Heart right ventricle (tissue), 16 donors: ENCODE measurements at regions not wholly inside any gene's neighbourhood (a gene's known extent, or its start where the extent isn't known, plus 50 kb on each side); places are given as distances from the start of the nearest gene placed in this dataset.

Source experiments
- ATAC-seq, 8 donors: fragments of 200-7000 bp; cut with Tn5 transposase; one replicate each; pipeline ENCODE4 v1.9.1; 2020; ENCODE audit warnings: mild to moderate bottlenecking in 8 of 8, moderate library complexity in 8 of 8, moderate number of reproducible peaks in 1 of 8
- DNase-seq, 2 donors: peaks; one replicate each; pipeline ENCODE4 v3.0.0-alpha.2; 2020
- H3K27ac ChIP-seq, 10 donors: fragments of 200-600 bp; sonication (generic) in 2 of 10; one replicate each; pipeline versions ENCODE4 v1.5.0 to v1.8.0; 2020 to 2022; ENCODE audit warnings: mild to moderate bottlenecking in 3 of 10
- H3K27me3 ChIP-seq, 7 donors: fragments of 200-600 bp; one replicate each; pipeline ENCODE4 v1.8.0; 2021 to 2022; ENCODE audit warnings: mild to moderate bottlenecking in 2 of 7
- H3K36me3 ChIP-seq, 9 donors: fragments of 200-600 bp; sonication (generic) in 1 of 9; one replicate each; pipeline versions ENCODE4 v1.5.0 to v1.8.0; 2020 to 2022; ENCODE audit warnings: mild to moderate bottlenecking in 2 of 9
- H3K4me1 ChIP-seq, 9 donors: fragments of 200-600 bp; sonication (generic) in 1 of 9; one replicate each; pipeline versions ENCODE4 v1.5.0 to v1.8.0; 2020 to 2022; ENCODE audit warnings: mild to moderate bottlenecking in 4 of 9
- H3K4me3 ChIP-seq, 10 donors: fragments of 200-600 bp; sonication (generic) in 2 of 10; one replicate each; pipeline versions ENCODE4 v1.5.0 to v1.8.0; 2020 to 2022; ENCODE audit warnings: mild to moderate bottlenecking in 7 of 10, moderate library complexity in 2 of 10
- H3K9me3 ChIP-seq, 11 donors: fragments of 200-600 bp in 10 of 11; sonication (generic) in 2 of 11; one replicate each; pipeline versions ENCODE4 v1.5.0 to v1.8.0; 2013 to 2022; ENCODE audit warnings: mild to moderate bottlenecking in 2 of 11, control low read depth in 1 of 11, moderate library complexity in 1 of 11
- CTCF ChIP-seq, 9 donors: fragments of 200-600 bp; sonication (generic) in 2 of 9; IDR thresholded peaks; one replicate each; pipeline versions ENCODE4 v1.5.0 to v1.8.0; 2021 to 2022; ENCODE audit warnings: antibody characterized with exemption in 9 of 9, mild to moderate bottlenecking in 5 of 9, moderate library complexity in 1 of 9
- whole genome bisulfite sequencing, 2 donors: extraction: QIAGEN DNeasy Blood & Tissue Kit; methylation state at CpG; one replicate each; pipeline ENCODE4 v1.1.7; 2013; ENCODE audit warnings: inconsistent platforms in 1 of 2; 5-methylcytosine and 5-hydroxymethylcytosine counted together
- intact Hi-C, 10 donors: fragments of 100-400 bp; cut with DNase I; formaldehyde crosslinking; loops; one replicate each; pipeline versions ENCODE4 v1.11.1 to v1.14.2; 2022
- donor health status: Arrhythmogenic right ventricular cardiomyopathy.
- donor health status: ischemic (EF 13 %, LVEDD 7.1; RV severe dilation, severe dysfunction).
- donor health status: healthy with polysubstance abuse.
- donor health status: DM: no; HTN: yes; CAD: no.
- donor health status: DM: no; HTN: no; CAD: no.
- donor health status: ischemic (EF 25% LVEDD 6.9; RV normal size, moderate dysfunction).
- donor health status: ischemic (EF 25% LVEDD 5.7; RV mildly dilated, moderate dysfunction).
- donor health status: healthy.
- donor health status: DM: yes; HTN: yes; CAD: no.
- donor health status: Ischemic cardiomyopathy.
- donor health status: ischemic (EF 35%, LVEDD 5.7; RV mildly dilated, moderate dysfunction).
- donor health status: nonischemic (EF 11% LVEDD 7.7; RV severe dilation, severe dysfunction).
- donor health status: DM: yes; HTN: yes; CAD: no.
- donor health status: PGD.
- donor health status: ischemic (EF 29% LVEDD 5.4; RV normal size, mild dysfunction).
- donor health status: nonischemic (EF 23%, LVEDD 6.1; RV moderate dilation, normal function).

- Histone ChIP-seq H3K9me3 (peaks cover 0 to 35% (median 12%) of the 10 kb centered on the region in 11 donors), H3K4me3 (no peak overlapping the region), H3K4me1 (no peaks in the 10 kb centered on the region), H3K27me3 (no peaks in the 10 kb centered on the region), H3K36me3 (no peaks in the 10 kb centered on the region), H3K27ac (no peak overlapping the region)
- intact Hi-C loops, result no loop called here
- no peak for ATAC-seq
- DNase-seq, result no peak
- no peak for TF ChIP-seq CTCF (IDR thresholded peaks at IDR 0.05)
- 52 to 77% methylated on average over 1 of the region's 1 CpG for WGBS, 2 donors
These were observed 72.1 kb downstream of the AKR1C4 start for GRCh38 chr10:5268743-5269142.

GRCh38 chr10:5269791-5270190 lies 73.2 kb downstream of the AKR1C4 start:
- H3K4me3 ChIP-seq, result no peak overlapping the region
- intact Hi-C loops, result no loop called here
- H3K36me3 ChIP-seq, result no peaks in the 10 kb centered on the region
- H3K4me1 ChIP-seq, result peaks cover 0 to under 1% (median 0%) of the 10 kb centered on the region in 9 donors
- DNase-seq (no peak), ATAC-seq (no peak)
- no peak for TF ChIP-seq CTCF (IDR thresholded peaks at IDR 0.05)
- no peak overlapping the region for H3K27ac ChIP-seq
- no peaks in the 10 kb centered on the region for H3K27me3 ChIP-seq
- H3K9me3 ChIP-seq, result peaks cover 0 to 25% (median 12%) of the 10 kb centered on the region in 11 donors

DNA sequence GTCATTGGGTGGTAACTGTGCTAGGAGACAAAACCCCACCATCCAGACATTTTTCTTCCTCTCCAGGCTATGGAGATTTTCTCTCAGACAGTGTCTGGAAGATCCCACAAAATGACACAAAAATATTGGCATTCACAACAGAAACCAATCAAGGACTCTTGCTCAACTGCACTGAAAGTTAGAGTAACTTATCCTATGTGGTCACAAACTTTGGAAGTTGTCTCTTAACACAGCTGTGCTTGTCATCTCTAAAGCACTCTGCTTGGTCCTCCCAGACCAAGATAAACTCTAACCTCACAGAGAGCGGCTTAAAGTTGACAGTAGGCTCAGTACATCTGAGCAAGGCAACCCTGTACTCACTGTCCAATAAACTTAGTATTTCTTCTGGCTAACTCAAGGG lies 74.9 kb downstream of the AKR1C4 start:
- no peak for TF ChIP-seq CTCF (IDR thresholded peaks at IDR 0.05)
- intact Hi-C loops, result no loop called here
- H3K27me3 ChIP-seq, result peaks cover 0 to 2% (median 0%) of the 10 kb centered on the region in 7 donors
- H3K27ac ChIP-seq, result no peak overlapping the region
- ATAC-seq, result no peak
- H3K36me3 ChIP-seq, result no peaks in the 10 kb centered on the region
- no peak for DNase-seq
- no peak overlapping the region for H3K4me3 ChIP-seq
- WGBS, 2 donors, result 63 to 74% methylated on average over 1 of the region's 1 CpG
- peaks cover 0 to 14% (median 9%) of the 10 kb centered on the region in 11 donors for H3K9me3 ChIP-seq
- H3K4me1 ChIP-seq, result peaks cover 0 to 6% (median 0%) of the 10 kb centered on the region in 9 donors

DNA sequence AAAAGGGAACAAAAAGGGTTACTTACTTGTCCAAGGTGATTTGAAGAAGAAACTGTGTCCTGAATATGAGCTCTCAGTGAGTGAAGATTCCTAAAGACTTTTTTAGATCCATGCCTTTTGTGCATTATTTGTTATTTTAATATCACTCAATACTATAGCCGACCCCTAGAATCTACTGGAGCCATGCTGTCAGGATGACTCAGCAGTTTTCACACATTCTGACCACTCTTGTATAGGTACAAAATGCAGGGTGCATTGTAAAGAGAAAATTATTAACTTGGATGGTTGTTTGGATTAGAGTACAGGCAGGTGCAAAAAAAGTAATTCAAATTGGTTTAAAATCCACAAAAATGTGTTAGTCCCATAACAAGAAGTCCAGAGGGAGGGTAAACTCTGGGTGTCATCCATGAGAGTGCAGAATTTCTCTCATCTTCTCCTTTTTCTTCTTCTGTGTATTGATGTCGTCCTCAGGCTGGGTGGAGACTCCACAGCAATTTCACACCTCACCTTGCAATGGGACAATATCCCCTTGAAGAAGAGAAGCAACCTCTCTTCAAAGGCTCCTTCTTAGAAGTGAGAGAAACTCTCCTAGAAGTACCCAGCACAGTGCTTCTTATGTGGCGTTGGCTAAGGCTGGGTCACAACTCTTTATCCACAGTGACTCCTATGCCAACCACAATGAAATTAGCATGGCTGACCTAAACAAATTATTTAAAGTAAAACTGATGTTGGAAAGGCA lies 75.6 kb downstream of the AKR1C4 start:
- no peak for TF ChIP-seq CTCF (IDR thresholded peaks at IDR 0.05)
- no peaks in the 10 kb centered on the region for H3K36me3 ChIP-seq
- DNase-seq (no peak), ATAC-seq (no peak)
- H3K4me3 ChIP-seq, result no peak overlapping the region
- intact Hi-C loops, result no loop called here
- peaks cover 0 to 6% (median 0%) of the 10 kb centered on the region in 9 donors for H3K4me1 ChIP-seq
- 77 to 84% methylated on average over 3 of the region's 3 CpGs for WGBS, 2 donors
- H3K27me3 ChIP-seq, result peaks cover 0 to 2% (median 0%) of the 10 kb centered on the region in 7 donors
- peaks cover 0 to 7% (median 2%) of the 10 kb centered on the region in 11 donors for H3K9me3 ChIP-seq
- no peak overlapping the region for H3K27ac ChIP-seq
